HEK293T (cell line): ENCODE measurements at regions not wholly inside any gene's neighbourhood (a gene's known extent, or its start where the extent isn't known, plus 50 kb on each side); places are given as distances from the start of the nearest gene placed in this dataset.

Experiments
- BHLHE40 ChIP-seq: fragments of 450-650 bp; IDR thresholded peaks from 2 replicates; pipeline ENCODE4 v1.6.1; 2016; ENCODE audit warnings: mild to moderate bottlenecking, moderate library complexity, borderline replicate concordance
- ELF4 ChIP-seq: fragments of 450-650 bp; IDR thresholded peaks from 2 replicates; pipeline ENCODE4 v1.6.1; 2017; ENCODE audit warnings: antibody characterized with exemption
- FOXK2 ChIP-seq: fragments of 450-650 bp; IDR thresholded peaks from 2 replicates; pipeline ENCODE4 v1.6.1; 2016; ENCODE audit warnings: mild to moderate bottlenecking
- FOXM1 ChIP-seq: fragments of 450-650 bp; IDR thresholded peaks from 2 replicates; pipeline ENCODE4 v1.6.1; 2017; ENCODE audit warnings: mild to moderate bottlenecking, borderline replicate concordance
- HDGF ChIP-seq: fragments of 450-650 bp; IDR thresholded peaks from 2 replicates; pipeline ENCODE4 v1.6.1; 2017; ENCODE audit warnings: antibody characterized with exemption, borderline replicate concordance
- NFRKB ChIP-seq: fragments of 450-650 bp; IDR thresholded peaks from 2 replicates; pipeline ENCODE4 v1.6.1; 2016; ENCODE audit warnings: mild to moderate bottlenecking, moderate library complexity
- SP1 ChIP-seq: fragments of 450-650 bp; IDR thresholded peaks from 2 replicates; pipeline ENCODE4 v1.6.1; 2017
- SUZ12 ChIP-seq: fragments of 450-650 bp; IDR thresholded peaks from 2 replicates; pipeline ENCODE4 v1.6.1; 2016; ENCODE audit warnings: mild to moderate bottlenecking
- TARDBP ChIP-seq: fragments of 450-650 bp; IDR thresholded peaks from 2 replicates; pipeline ENCODE4 v1.6.1; 2016
- TF ChIP-seq, protein P1 (sequence below): fragments of 450-650 bp; IDR thresholded peaks from 2 replicates; pipeline ENCODE4 v1.6.1; 2016

DNA sequence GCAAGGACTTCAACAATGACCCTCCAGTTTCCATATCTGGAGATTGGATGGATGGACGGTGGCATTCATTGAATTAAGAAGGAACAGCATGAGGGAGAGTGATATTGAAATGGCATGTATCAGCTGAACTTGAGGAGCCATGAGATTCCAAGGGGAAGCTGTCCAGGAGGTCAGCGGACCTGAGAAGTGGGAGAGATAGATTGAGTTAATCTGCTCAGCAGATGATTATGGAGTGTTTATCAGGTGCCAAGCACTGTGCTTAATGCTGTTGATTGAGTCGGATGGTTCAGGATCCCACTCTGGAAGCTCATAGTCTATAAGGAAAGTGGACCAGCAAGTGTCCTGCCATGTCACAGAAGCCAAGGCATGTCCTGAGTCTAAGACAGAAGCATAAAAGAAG is 581.3 kb downstream of the INSC start:
- TF ChIP-seq SP1, result no peak
- no peak for TF ChIP-seq FOXM1
- TF ChIP-seq TARDBP, result no peak
- no peak for TF ChIP-seq FOXK2
- TF ChIP-seq, protein P1, sequence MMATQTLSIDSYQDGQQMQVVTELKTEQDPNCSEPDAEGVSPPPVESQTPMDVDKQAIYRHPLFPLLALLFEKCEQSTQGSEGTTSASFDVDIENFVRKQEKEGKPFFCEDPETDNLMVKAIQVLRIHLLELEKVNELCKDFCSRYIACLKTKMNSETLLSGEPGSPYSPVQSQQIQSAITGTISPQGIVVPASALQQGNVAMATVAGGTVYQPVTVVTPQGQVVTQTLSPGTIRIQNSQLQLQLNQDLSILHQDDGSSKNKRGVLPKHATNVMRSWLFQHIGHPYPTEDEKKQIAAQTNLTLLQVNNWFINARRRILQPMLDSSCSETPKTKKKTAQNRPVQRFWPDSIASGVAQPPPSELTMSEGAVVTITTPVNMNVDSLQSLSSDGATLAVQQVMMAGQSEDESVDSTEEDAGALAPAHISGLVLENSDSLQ, result no peak
- TF ChIP-seq NFRKB, result no peak
- TF ChIP-seq BHLHE40, result no peak
- no peak for TF ChIP-seq ELF4
- TF ChIP-seq HDGF, result no peak
- no peak for TF ChIP-seq SUZ12
